Left renal cortex interstitium (tissue), 4 donors: ENCODE measurements at regions not wholly inside any gene's neighbourhood (a gene's known extent, or its start where the extent isn't known, plus 50 kb on each side); places are given as distances from the start of the nearest gene placed in this dataset.

ENCODE experiments used
- DNase-seq, 4 donors: peaks; one replicate each; pipeline ENCODE4 v3.0.0-alpha.2; 2013; ENCODE audit warnings: low read depth in 4 of 4, low spot score in 2 of 4, missing footprints in 1 of 4

GRCh38 chr12:30828686-30829085 lies 73.9 kb upstream of the CAPRIN2 start:
- no peak for DNase-seq

- DNase-seq, result no peak
These were observed 72.6 kb upstream of the CAPRIN2 start for GRCh38 chr12:30827101-30828066.

- no peak for DNase-seq
These were observed 71.5 kb upstream of the CAPRIN2 start for GRCh38 chr12:30826276-30826675.

- no peak for DNase-seq
These were observed 70.6 kb upstream of the CAPRIN2 start for GRCh38 chr12:30825341-30825740.

- DNase-seq, result no peak
These were observed 69.6 kb upstream of the CAPRIN2 start for GRCh38 chr12:30824311-30824710.

GRCh38 chr12:30823764-30824163 lies 69.0 kb upstream of the CAPRIN2 start:
- no peak for DNase-seq

GRCh38 chr12:30823156-30823699 lies 68.5 kb upstream of the CAPRIN2 start:
- no peak for DNase-seq

GRCh38 chr12:30822385-30823155 lies 67.8 kb upstream of the CAPRIN2 start:
- peak in 3 of 4 donors; percentile 46 to 72 (median 62) for DNase-seq

GRCh38 chr12:30820406-30820946 lies 65.7 kb upstream of the CAPRIN2 start:
- DNase-seq, result no peak

- no peak for DNase-seq
These were observed 63.8 kb upstream of the CAPRIN2 start for GRCh38 chr12:30818562-30818961.

GRCh38 chr12:30816742-30817465 lies 62.2 kb upstream of the CAPRIN2 start:
- no peak for DNase-seq

- DNase-seq, result no peak
These were observed 59.5 kb upstream of the CAPRIN2 start for GRCh38 chr12:30814295-30814655.

- DNase-seq, result no peak
These were observed 59.0 kb upstream of the CAPRIN2 start for GRCh38 chr12:30813525-30814294.

- DNase-seq, result no peak
These were observed 57.2 kb upstream of the CAPRIN2 start for GRCh38 chr12:30811966-30812365.

- DNase-seq, result no peak
These were observed 56.2 kb upstream of the CAPRIN2 start for GRCh38 chr12:30810918-30811317.

- DNase-seq, result no peak
These were observed 52.9 kb upstream of the CAPRIN2 start for GRCh38 chr12:30807695-30808034.

- DNase-seq, result no peak
These were observed 52.4 kb upstream of the CAPRIN2 start for GRCh38 chr12:30806989-30807694.

GRCh38 chr12:30805959-30806358 lies 51.2 kb upstream of the CAPRIN2 start:
- DNase-seq, result no peak
